ENCODE measurements at regions not wholly inside any gene's neighbourhood (a gene's known extent, or its start where the extent isn't known, plus 50 kb on each side); places are given as distances from the start of the nearest gene placed in this dataset.

GRCh38 chr6:169073311-169073710 is 180.3 kb downstream of the THBS2 start:
- Histone ChIP-seq H3K9ac (ENCODE audit: low read depth in 1 of 2, low read length in 2 of 2) (no peak overlapping the region), H3K36me3 (ENCODE audit: control insufficient read depth in 2 of 2, insufficient read depth in 2 of 2, low read length in 2 of 2) (no peaks in the 10 kb centered on the region), H3K27ac (ENCODE audit: low read depth in 2 of 2, low read length in 2 of 2) (no peak overlapping the region), H3K4me3 (ENCODE audit: low read length in 2 of 2) (no peak overlapping the region), H3K27me3 (ENCODE audit: control insufficient read depth in 2 of 2, insufficient read depth in 2 of 2, low read length in 2 of 2) (no peaks in the 10 kb centered on the region), H3K9me3 (ENCODE audit: control insufficient read depth in 2 of 2, low read length in 2 of 2) (no peaks in the 10 kb centered on the region), H3K4me1 (ENCODE audit: control insufficient read depth in 2 of 2, insufficient read depth in 2 of 2, low read length in 2 of 2) (no peaks in the 10 kb centered on the region)

- Histone ChIP-seq H3K9ac (ENCODE audit: low read depth in 1 of 2, low read length in 2 of 2) (no peak overlapping the region), H3K4me1 (ENCODE audit: control insufficient read depth in 2 of 2, insufficient read depth in 2 of 2, low read length in 2 of 2) (no peaks in the 10 kb centered on the region), H3K4me3 (ENCODE audit: low read length in 2 of 2) (no peak overlapping the region), H3K27ac (ENCODE audit: low read depth in 2 of 2, low read length in 2 of 2) (no peak overlapping the region), H3K27me3 (ENCODE audit: control insufficient read depth in 2 of 2, insufficient read depth in 2 of 2, low read length in 2 of 2) (no peaks in the 10 kb centered on the region), H3K9me3 (ENCODE audit: control insufficient read depth in 2 of 2, low read length in 2 of 2) (no peaks in the 10 kb centered on the region), H3K36me3 (ENCODE audit: control insufficient read depth in 2 of 2, insufficient read depth in 2 of 2, low read length in 2 of 2) (no peaks in the 10 kb centered on the region)
These were observed 181.3 kb downstream of the THBS2 start for GRCh38 chr6:169072127-169073042.

- Histone ChIP-seq H3K4me1 (ENCODE audit: control insufficient read depth in 2 of 2, insufficient read depth in 2 of 2, low read length in 2 of 2) (no peaks in the 10 kb centered on the region), H3K27ac (ENCODE audit: low read depth in 2 of 2, low read length in 2 of 2) (no peak overlapping the region)
These were observed 182.3 kb downstream of the THBS2 start for GRCh38 chr6:169071394-169071793.

GRCh38 chr6:169070506-169071176 is 183.0 kb downstream of the THBS2 start:
- no peaks in the 10 kb centered on the region for H3K27me3 ChIP-seq (ENCODE audit: control insufficient read depth in 2 of 2, insufficient read depth in 2 of 2, low read length in 2 of 2)
- H3K27ac ChIP-seq (ENCODE audit: low read depth in 2 of 2, low read length in 2 of 2), result peak overlapping the region; percentile 5 to 56
- H3K36me3 ChIP-seq (ENCODE audit: control insufficient read depth in 2 of 2, insufficient read depth in 2 of 2, low read length in 2 of 2), result no peaks in the 10 kb centered on the region
- H3K4me3 ChIP-seq (ENCODE audit: low read length in 2 of 2), result no peak overlapping the region
- no peaks in the 10 kb centered on the region for H3K4me1 ChIP-seq (ENCODE audit: control insufficient read depth in 2 of 2, insufficient read depth in 2 of 2, low read length in 2 of 2)
- no peak overlapping the region for H3K9ac ChIP-seq (ENCODE audit: low read depth in 1 of 2, low read length in 2 of 2)
- H3K9me3 ChIP-seq (ENCODE audit: control insufficient read depth in 2 of 2, low read length in 2 of 2), result no peaks in the 10 kb centered on the region

More at GRCh38 chr6:169071394-169071793, 182.3 kb downstream of the THBS2 start:
- H3K4me3 ChIP-seq (ENCODE audit: low read length in 2 of 2), result no peak overlapping the region
- H3K9ac ChIP-seq (ENCODE audit: low read depth in 1 of 2, low read length in 2 of 2), result no peak overlapping the region
- no peaks in the 10 kb centered on the region for H3K9me3 ChIP-seq (ENCODE audit: control insufficient read depth in 2 of 2, low read length in 2 of 2)
- no peaks in the 10 kb centered on the region for H3K27me3 ChIP-seq (ENCODE audit: control insufficient read depth in 2 of 2, insufficient read depth in 2 of 2, low read length in 2 of 2)
- H3K36me3 ChIP-seq (ENCODE audit: control insufficient read depth in 2 of 2, insufficient read depth in 2 of 2, low read length in 2 of 2), result no peaks in the 10 kb centered on the region

- no peaks in the 10 kb centered on the region for H3K4me1 ChIP-seq (ENCODE audit: control insufficient read depth in 2 of 2, insufficient read depth in 2 of 2, low read length in 2 of 2)
These were observed 184.3 kb downstream of the THBS2 start for GRCh38 chr6:169069356-169069755.

GRCh38 chr6:169064194-169064593 is 189.5 kb downstream of the THBS2 start:
- Histone ChIP-seq H3K36me3 (ENCODE audit: control insufficient read depth in 2 of 2, insufficient read depth in 2 of 2, low read length in 2 of 2) (no peaks in the 10 kb centered on the region), H3K9me3 (ENCODE audit: control insufficient read depth in 2 of 2, low read length in 2 of 2) (no peaks in the 10 kb centered on the region), H3K4me3 (ENCODE audit: low read length in 2 of 2) (no peak overlapping the region), H3K27ac (ENCODE audit: low read depth in 2 of 2, low read length in 2 of 2) (no peak overlapping the region), H3K9ac (ENCODE audit: low read depth in 1 of 2, low read length in 2 of 2) (no peak overlapping the region), H3K27me3 (ENCODE audit: control insufficient read depth in 2 of 2, insufficient read depth in 2 of 2, low read length in 2 of 2) (no peaks in the 10 kb centered on the region), H3K4me1 (ENCODE audit: control insufficient read depth in 2 of 2, insufficient read depth in 2 of 2, low read length in 2 of 2) (no peaks in the 10 kb centered on the region)

More at GRCh38 chr6:169069356-169069755, 184.3 kb downstream of the THBS2 start:
- Histone ChIP-seq H3K9me3 (ENCODE audit: control insufficient read depth in 2 of 2, low read length in 2 of 2) (no peaks in the 10 kb centered on the region), H3K4me3 (ENCODE audit: low read length in 2 of 2) (no peak overlapping the region), H3K9ac (ENCODE audit: low read depth in 1 of 2, low read length in 2 of 2) (no peak overlapping the region), H3K27me3 (ENCODE audit: control insufficient read depth in 2 of 2, insufficient read depth in 2 of 2, low read length in 2 of 2) (no peaks in the 10 kb centered on the region), H3K27ac (ENCODE audit: low read depth in 2 of 2, low read length in 2 of 2) (no peak overlapping the region), H3K36me3 (ENCODE audit: control insufficient read depth in 2 of 2, insufficient read depth in 2 of 2, low read length in 2 of 2) (no peaks in the 10 kb centered on the region)

- H3K4me1 ChIP-seq (ENCODE audit: control insufficient read depth in 2 of 2, insufficient read depth in 2 of 2, low read length in 2 of 2), result no peaks in the 10 kb centered on the region
- H3K27me3 ChIP-seq (ENCODE audit: control insufficient read depth in 2 of 2, insufficient read depth in 2 of 2, low read length in 2 of 2), result no peaks in the 10 kb centered on the region
- no peak overlapping the region for H3K4me3 ChIP-seq (ENCODE audit: low read length in 2 of 2)
- no peaks in the 10 kb centered on the region for H3K9me3 ChIP-seq (ENCODE audit: control insufficient read depth in 2 of 2, low read length in 2 of 2)
- H3K27ac ChIP-seq (ENCODE audit: low read depth in 2 of 2, low read length in 2 of 2), result no peak overlapping the region
- no peak overlapping the region for H3K9ac ChIP-seq (ENCODE audit: low read depth in 1 of 2, low read length in 2 of 2)
- no peaks in the 10 kb centered on the region for H3K36me3 ChIP-seq (ENCODE audit: control insufficient read depth in 2 of 2, insufficient read depth in 2 of 2, low read length in 2 of 2)
These were observed 191.4 kb downstream of the THBS2 start for GRCh38 chr6:169062272-169062671.

- no peak overlapping the region for H3K27ac ChIP-seq (ENCODE audit: low read depth in 2 of 2, low read length in 2 of 2)
These were observed 195.0 kb downstream of the THBS2 start for GRCh38 chr6:169058634-169059033.

GRCh38 chr6:169052462-169052861 is 201.2 kb downstream of the THBS2 start:
- no peaks in the 10 kb centered on the region for H3K27me3 ChIP-seq (ENCODE audit: control insufficient read depth in 2 of 2, insufficient read depth in 2 of 2, low read length in 2 of 2)
- H3K27ac ChIP-seq (ENCODE audit: low read depth in 2 of 2, low read length in 2 of 2), result no peak overlapping the region
- H3K9me3 ChIP-seq (ENCODE audit: control insufficient read depth in 2 of 2, low read length in 2 of 2), result peaks cover 0 to 2% of the 10 kb centered on the region in 2 donors
- H3K36me3 ChIP-seq (ENCODE audit: control insufficient read depth in 2 of 2, insufficient read depth in 2 of 2, low read length in 2 of 2), result no peaks in the 10 kb centered on the region
- no peak overlapping the region for H3K4me3 ChIP-seq (ENCODE audit: low read length in 2 of 2)
- H3K9ac ChIP-seq (ENCODE audit: low read depth in 1 of 2, low read length in 2 of 2), result no peak overlapping the region
- no peaks in the 10 kb centered on the region for H3K4me1 ChIP-seq (ENCODE audit: control insufficient read depth in 2 of 2, insufficient read depth in 2 of 2, low read length in 2 of 2)

More at GRCh38 chr6:169058634-169059033, 195.0 kb downstream of the THBS2 start:
- no peak overlapping the region for H3K9ac ChIP-seq (ENCODE audit: low read depth in 1 of 2, low read length in 2 of 2)
- H3K4me1 ChIP-seq (ENCODE audit: control insufficient read depth in 2 of 2, insufficient read depth in 2 of 2, low read length in 2 of 2), result no peaks in the 10 kb centered on the region
- H3K9me3 ChIP-seq (ENCODE audit: control insufficient read depth in 2 of 2, low read length in 2 of 2), result peaks cover 0 to 2% of the 10 kb centered on the region in 2 donors
- no peaks in the 10 kb centered on the region for H3K36me3 ChIP-seq (ENCODE audit: control insufficient read depth in 2 of 2, insufficient read depth in 2 of 2, low read length in 2 of 2)
- H3K4me3 ChIP-seq (ENCODE audit: low read length in 2 of 2), result no peak overlapping the region
- H3K27me3 ChIP-seq (ENCODE audit: control insufficient read depth in 2 of 2, insufficient read depth in 2 of 2, low read length in 2 of 2), result no peaks in the 10 kb centered on the region

- Histone ChIP-seq H3K4me3 (ENCODE audit: low read length in 2 of 2) (no peak overlapping the region), H3K4me1 (ENCODE audit: control insufficient read depth in 2 of 2, insufficient read depth in 2 of 2, low read length in 2 of 2) (no peaks in the 10 kb centered on the region), H3K27me3 (ENCODE audit: control insufficient read depth in 2 of 2, insufficient read depth in 2 of 2, low read length in 2 of 2) (no peaks in the 10 kb centered on the region), H3K9ac (ENCODE audit: low read depth in 1 of 2, low read length in 2 of 2) (no peak overlapping the region), H3K27ac (ENCODE audit: low read depth in 2 of 2, low read length in 2 of 2) (no peak overlapping the region), H3K9me3 (ENCODE audit: control insufficient read depth in 2 of 2, low read length in 2 of 2) (peaks cover 0 to 2% of the 10 kb centered on the region in 2 donors), H3K36me3 (ENCODE audit: control insufficient read depth in 2 of 2, insufficient read depth in 2 of 2, low read length in 2 of 2) (no peaks in the 10 kb centered on the region)
These were observed 202.3 kb downstream of the THBS2 start for GRCh38 chr6:169051371-169051770.
